HEK293 (cell line): ENCODE measurements at regions not wholly inside any gene's neighbourhood (a gene's known extent, or its start where the extent isn't known, plus 50 kb on each side); places are given as distances from the start of the nearest gene placed in this dataset.

Experiments used
- CTCF ChIA-PET: fragments of 350-600 bp; formaldehyde crosslinking; extraction: SDS; loops from one replicate; lab custom pipeline; 2021; ENCODE audit warnings: antibody characterized with exemption; lab: Yijun Ruan, JAX
- POLR2A ChIA-PET: fragments of 300-600 bp; formaldehyde crosslinking; extraction: SDS; loops from one replicate; lab custom pipeline; 2020; ENCODE audit warnings: antibody characterized with exemption, inconsistent platforms; lab: Yijun Ruan, JAX
- H3K27ac ChIP-seq: fragments of 200-500 bp; sonication (Bioruptor generic); 2 replicates; pipeline ENCODE4 v1.5.1; 2014; ENCODE audit warnings: low read depth, low read length, control low read depth, inconsistent platforms; ENCODE audit errors: extremely low read depth
- H3K36me3 ChIP-seq, 2 experiments: fragments of 200-500 bp in 1 of 2; sonication (Bioruptor generic) in 1 of 2; 1 replicate in 1 of 2; 2 replicates in 1 of 2; pipeline ENCODE4 v1.5.1; 2014 to 2017; ENCODE audit warnings: inconsistent platforms in 2 of 2, low read length in 2 of 2; ENCODE audit not compliant: control insufficient read depth in 2 of 2, insufficient read depth in 1 of 2
- H3K4me1 ChIP-seq: fragments of 200-500 bp; sonication (Bioruptor generic); 2 replicates; pipeline ENCODE4 v1.5.1; 2014; ENCODE audit warnings: mild to moderate bottlenecking, low read length, inconsistent platforms; ENCODE audit not compliant: control insufficient read depth, insufficient read depth
- H3K4me3 ChIP-seq: 2 replicates; pipeline ENCODE4 v1.5.1; 2011; ENCODE audit warnings: low read depth, mild to moderate bottlenecking, control low read depth, low read length, moderate library complexity
- H3K9me3 ChIP-seq: fragments of 200-500 bp; sonication (Bioruptor generic); 2 replicates; pipeline ENCODE4 v1.5.1; 2014; ENCODE audit warnings: low read depth, low read length, inconsistent platforms; ENCODE audit not compliant: control insufficient read depth, insufficient read depth
- OSR2 ChIP-seq: fragments of 450-650 bp; formaldehyde crosslinking; IDR thresholded peaks from 2 replicates; pipeline ENCODE4 v1.5.1; 2016; ENCODE audit warnings: missing biosample characterization, missing genetic modification characterization
- PATZ1 ChIP-seq: fragments of 450-650 bp; formaldehyde crosslinking; IDR thresholded peaks from 2 replicates; pipeline ENCODE4 v1.5.1; 2016; ENCODE audit warnings: missing biosample characterization, missing genetic modification characterization
- PBX3 ChIP-seq: sonication (generic); formaldehyde crosslinking; IDR thresholded peaks from 2 replicates; pipeline ENCODE4 v1.8.1; 2022; ENCODE audit warnings: mild to moderate bottlenecking, moderate library complexity, missing genetic modification reagents
- PRDM4 ChIP-seq: fragments of 450-650 bp; formaldehyde crosslinking; IDR thresholded peaks from 2 replicates; pipeline ENCODE4 v1.5.1; 2017; ENCODE audit warnings: missing biosample characterization, missing genetic modification characterization
- RBAK ChIP-seq: fragments of 450-650 bp; formaldehyde crosslinking; IDR thresholded peaks from 2 replicates; pipeline ENCODE4 v1.5.1; 2016; ENCODE audit warnings: missing biosample characterization, missing genetic modification characterization
- ZBTB6 ChIP-seq: fragments of 450-650 bp; formaldehyde crosslinking; IDR thresholded peaks from 2 replicates; pipeline ENCODE4 v1.5.1; 2017; ENCODE audit warnings: missing biosample characterization, missing genetic modification characterization
- ZFP3 ChIP-seq: fragments of 450-650 bp; formaldehyde crosslinking; IDR thresholded peaks from 2 replicates; pipeline ENCODE4 v1.5.1; 2016; ENCODE audit warnings: low read depth, missing biosample characterization, missing genetic modification characterization
- ZNF175 ChIP-seq: fragments of 450-650 bp; formaldehyde crosslinking; IDR thresholded peaks from 2 replicates; pipeline ENCODE4 v1.5.1; 2016; ENCODE audit warnings: missing biosample characterization, missing genetic modification characterization
- ZNF202 ChIP-seq: fragments of 450-650 bp; formaldehyde crosslinking; IDR thresholded peaks from 2 replicates; pipeline ENCODE4 v1.5.1; 2016; ENCODE audit warnings: missing biosample characterization, missing genetic modification characterization, borderline replicate concordance
- ZNF223 ChIP-seq: fragments of 450-650 bp; formaldehyde crosslinking; IDR thresholded peaks from 2 replicates; pipeline ENCODE4 v1.5.1; 2016; ENCODE audit warnings: missing biosample characterization, missing genetic modification characterization
- ZNF311 ChIP-seq: fragments of 450-650 bp; formaldehyde crosslinking; IDR thresholded peaks from 2 replicates; pipeline ENCODE4 v1.5.1; 2017; ENCODE audit warnings: missing biosample characterization, missing genetic modification characterization, borderline replicate concordance
- ZNF518A ChIP-seq: fragments of 450-650 bp; formaldehyde crosslinking; conservative IDR thresholded peaks from 2 replicates; pipeline ENCODE4 v1.5.1; 2016; ENCODE audit warnings: low read depth, missing biosample characterization, missing genetic modification characterization
- ZNF529 ChIP-seq: fragments of 450-650 bp; formaldehyde crosslinking; IDR thresholded peaks from 2 replicates; pipeline ENCODE4 v1.5.1; 2017; ENCODE audit warnings: missing genetic modification characterization, missing biosample characterization; ENCODE audit not compliant: insufficient replicate concordance
- ZNF596 ChIP-seq: fragments of 450-650 bp; IDR thresholded peaks from 2 replicates; pipeline ENCODE4 v1.5.0; 2018; ENCODE audit warnings: missing biosample characterization, mild to moderate bottlenecking, missing genetic modification characterization, moderate library complexity
- ZNF621 ChIP-seq: fragments of 450-650 bp; formaldehyde crosslinking; IDR thresholded peaks from 2 replicates; pipeline ENCODE4 v1.5.1; 2017; ENCODE audit warnings: missing biosample characterization, missing genetic modification characterization
- ZNF629 ChIP-seq: fragments of 450-650 bp; formaldehyde crosslinking; IDR thresholded peaks from 2 replicates; pipeline ENCODE4 v1.5.1; 2017; ENCODE audit warnings: missing biosample characterization, missing genetic modification characterization
- ZNF660 ChIP-seq: fragments of 450-650 bp; IDR thresholded peaks from 2 replicates; pipeline ENCODE4 v1.5.1; 2018; ENCODE audit warnings: missing biosample characterization, mild to moderate bottlenecking, missing genetic modification characterization

- ChIA-PET POLR2A (no interaction called here), CTCF (interaction anchor here (0.6 to 0.8 kb wide), 2 partner anchors 283 to 496 kb away, joined by 3 to 4 read pairs; no protein-coding TSS in a partner anchor)
- Histone ChIP-seq H3K4me1 (no peaks in the 10 kb centered on the region), H3K9me3 (no peaks in the 10 kb centered on the region), H3K36me3 (no peaks in the 10 kb centered on the region), H3K4me3 (no peak overlapping the region), H3K27ac (no peak overlapping the region)
- no peak for TF ChIP-seq PRDM4 (tag by site-specific recombination)
- TF ChIP-seq ZNF518A (tag by site-specific recombination), result no peak
- TF ChIP-seq ZFP3 (tag by site-specific recombination), result no peak
- TF ChIP-seq OSR2 (tag by site-specific recombination), result no peak
- no peak for TF ChIP-seq ZNF223
- TF ChIP-seq ZBTB6, result no peak
- no peak for TF ChIP-seq PATZ1 (tag by site-specific recombination)
- TF ChIP-seq, all 188 proteins: peak for 0
These were observed 443.8 kb upstream of the ST8SIA4 start for GRCh38 chr5:101346906-101347305.

GRCh38 chr5:101346447-101346846 is 443.4 kb upstream of the ST8SIA4 start:
- H3K4me3 ChIP-seq, result no peak overlapping the region
- ChIA-PET POLR2A (no interaction called here), CTCF (no interaction called here)
- no peaks in the 10 kb centered on the region for H3K4me1 ChIP-seq
- no peak overlapping the region for H3K27ac ChIP-seq
- no peaks in the 10 kb centered on the region for H3K36me3 ChIP-seq
- H3K9me3 ChIP-seq, result no peaks in the 10 kb centered on the region
- no peak for TF ChIP-seq ZNF660 (tag by site-specific recombination)
- no peak for TF ChIP-seq ZNF529
- no peak for TF ChIP-seq ZNF175 (tag by site-specific recombination)
- no peak for TF ChIP-seq RBAK (tag by site-specific recombination)
- no peak for TF ChIP-seq ZNF311
- TF ChIP-seq ZNF202, result no peak
- TF ChIP-seq ZNF518A (tag by site-specific recombination), result no peak
- TF ChIP-seq ZFP3 (tag by site-specific recombination), result no peak
- no peak for TF ChIP-seq ZNF621
- TF ChIP-seq PBX3 (CRISPR knock-in tag), result no peak
- TF ChIP-seq ZNF596 (tag by site-specific recombination), result no peak
- TF ChIP-seq ZNF629 (tag by site-specific recombination), result no peak
